ENCODE measurements at regions not wholly inside any gene's neighbourhood (a gene's known extent, or its start where the extent isn't known, plus 50 kb on each side); places are given as distances from the start of the nearest gene placed in this dataset.

- CTCF ChIA-PET, result interaction anchor here (0.6 kb wide), 1 partner anchor 68 kb away, joined by 3 read pairs; no protein-coding TSS in a partner anchor
- no peak for DNase-seq (ENCODE audit: low read depth, low spot score)
- no peak overlapping the region for H3K4me3 ChIP-seq (ENCODE audit: low read depth, low read length)
- TF ChIP-seq CTCF (IDR thresholded peaks at IDR 0.05; ENCODE audit: insufficient read depth, low read length, missing control alignments), result no peak
- POLR2A ChIA-PET, result no interaction called here
Measured at GRCh38 chr4:164108971-164109370, 614.5 kb downstream of the TMA16 start.

GRCh38 chr4:164109503-164109902 lies 615.0 kb downstream of the TMA16 start:
- ChIA-PET CTCF (no interaction called here), POLR2A (no interaction called here)
- H3K4me3 ChIP-seq (ENCODE audit: low read depth, low read length), result no peak overlapping the region
- no peak for DNase-seq (ENCODE audit: low read depth, low spot score)
- TF ChIP-seq CTCF (IDR thresholded peaks at IDR 0.05; ENCODE audit: insufficient read depth, low read length, missing control alignments), result no peak

GRCh38 chr4:164115236-164115635 lies 620.7 kb downstream of the TMA16 start:
- ChIA-PET POLR2A (no interaction called here), CTCF (no interaction called here)
- no peak for TF ChIP-seq CTCF (IDR thresholded peaks at IDR 0.05; ENCODE audit: insufficient read depth, low read length, missing control alignments)
- no peak for DNase-seq (ENCODE audit: low read depth, low spot score)
- H3K4me3 ChIP-seq (ENCODE audit: low read depth, low read length), result no peak overlapping the region

- no peak for TF ChIP-seq CTCF (IDR thresholded peaks at IDR 0.05; ENCODE audit: insufficient read depth, low read length, missing control alignments)
- ChIA-PET POLR2A (no interaction called here), CTCF (no interaction called here)
- H3K4me3 ChIP-seq (ENCODE audit: low read depth, low read length), result no peak overlapping the region
- DNase-seq (ENCODE audit: low read depth, low spot score), result no peak
Measured at GRCh38 chr4:164116286-164116685, 621.8 kb downstream of the TMA16 start.

GRCh38 chr4:164134388-164134787 lies 619.5 kb upstream of the SMIM31 start:
- H3K4me3 ChIP-seq (ENCODE audit: low read depth, low read length), result no peak overlapping the region
- POLR2A ChIA-PET, result no interaction called here

GRCh38 chr4:164136180-164136616 lies 617.7 kb upstream of the SMIM31 start:
- ChIA-PET POLR2A (no interaction called here), CTCF (no interaction called here)
- no peak overlapping the region for H3K4me3 ChIP-seq (ENCODE audit: low read depth, low read length)
- DNase-seq (ENCODE audit: low read depth, low spot score), result no peak
- TF ChIP-seq CTCF (IDR thresholded peaks at IDR 0.05; ENCODE audit: insufficient read depth, low read length, missing control alignments), result no peak

More at GRCh38 chr4:164134388-164134787, 619.5 kb upstream of the SMIM31 start:
- no peak for DNase-seq (ENCODE audit: low read depth, low spot score)
- CTCF ChIA-PET, result no interaction called here
- no peak for TF ChIP-seq CTCF (IDR thresholded peaks at IDR 0.05; ENCODE audit: insufficient read depth, low read length, missing control alignments)

Data from AG04449 (cell line).